NCI-H524 treated with DMSO at 0.1 percent for 48 hours (cell line): ENCODE measurements at regions not wholly inside any gene's neighbourhood (a gene's known extent, or its start where the extent isn't known, plus 50 kb on each side); places are given as distances from the start of the nearest gene placed in this dataset.
"Not testable (repeated sequence)": the region's sequence is repeated elsewhere in the genome, so short reads cannot be mapped to it uniquely, and the experiment has no call there.

ENCODE experiments used
- DNase-seq: peaks from one replicate; lab custom pipeline; 2025; lab: John Stamatoyannopoulos, UW

DNA sequence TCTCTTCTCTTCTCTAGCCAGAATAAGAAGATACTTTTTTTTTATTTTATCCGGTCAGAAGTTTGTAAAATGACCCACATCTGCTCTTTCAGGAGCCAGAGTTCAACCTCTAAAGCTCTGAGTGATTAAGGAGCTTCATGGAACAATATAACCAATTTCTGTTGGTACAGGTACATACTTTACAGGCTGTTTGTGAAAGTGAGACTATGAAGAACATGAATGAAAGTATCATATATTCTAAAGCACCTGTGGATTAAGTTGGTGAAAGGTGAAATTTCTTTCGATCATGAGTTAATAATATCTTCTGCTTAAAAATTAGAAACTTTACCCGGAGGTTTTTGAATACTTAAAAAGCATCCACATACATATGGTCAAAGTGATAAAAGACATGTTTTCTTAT is 65.2 kb downstream of the DMRT2 start:
- DNase-seq: no peak

DNA sequence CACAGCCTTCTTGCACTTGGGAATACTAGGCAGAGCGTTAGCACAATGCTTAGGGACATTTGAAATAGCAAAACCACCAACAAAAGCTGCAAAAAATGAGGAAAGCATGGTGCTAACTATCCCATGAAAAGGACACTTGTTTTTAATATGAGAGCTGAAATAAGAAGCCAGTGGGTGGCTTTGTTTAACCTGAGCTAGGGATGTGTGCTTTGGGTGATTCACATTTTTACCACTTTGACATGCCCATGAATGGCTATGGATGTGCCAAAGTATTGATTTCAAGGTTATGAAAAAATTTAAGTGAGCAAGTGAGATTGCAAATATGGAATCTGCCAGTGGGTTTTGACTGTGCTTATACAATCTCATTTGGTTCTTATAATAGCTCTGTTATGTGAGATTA is 67.3 kb downstream of the DMRT2 start:
- DNase-seq: no peak

DNA sequence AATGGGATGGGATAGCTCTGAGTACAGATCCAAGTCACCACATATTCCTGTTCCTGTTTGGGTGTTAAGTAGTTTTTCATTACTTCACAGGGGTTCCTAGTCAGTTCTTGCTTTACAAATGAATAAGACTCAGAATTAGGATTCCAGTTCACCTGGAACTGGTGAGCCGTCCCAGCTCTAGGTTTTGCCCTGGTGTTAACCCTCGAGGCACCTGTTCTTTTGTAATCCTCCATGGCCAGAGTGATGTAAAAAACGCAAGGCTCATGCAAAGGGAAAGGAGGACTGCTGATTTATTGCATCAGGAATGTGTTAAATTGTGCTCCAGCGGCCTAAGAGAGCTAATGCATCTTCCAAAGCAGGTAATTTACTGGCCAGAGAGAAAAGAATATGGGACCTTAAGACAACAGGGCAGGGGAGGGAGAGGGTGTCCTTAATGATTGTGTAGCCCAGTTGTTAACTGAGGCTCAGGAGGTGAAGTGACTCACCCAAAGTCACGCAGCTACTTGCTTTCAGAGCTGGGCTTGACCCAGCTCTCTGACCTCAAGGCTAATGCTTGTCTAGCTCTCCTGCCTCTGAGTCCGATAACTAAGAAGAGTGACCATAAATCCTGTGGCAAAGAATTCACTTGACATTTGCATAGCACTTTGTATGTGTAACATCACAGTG is 70.5 kb downstream of the DMRT2 start:
- DNase-seq: no peak

DNA sequence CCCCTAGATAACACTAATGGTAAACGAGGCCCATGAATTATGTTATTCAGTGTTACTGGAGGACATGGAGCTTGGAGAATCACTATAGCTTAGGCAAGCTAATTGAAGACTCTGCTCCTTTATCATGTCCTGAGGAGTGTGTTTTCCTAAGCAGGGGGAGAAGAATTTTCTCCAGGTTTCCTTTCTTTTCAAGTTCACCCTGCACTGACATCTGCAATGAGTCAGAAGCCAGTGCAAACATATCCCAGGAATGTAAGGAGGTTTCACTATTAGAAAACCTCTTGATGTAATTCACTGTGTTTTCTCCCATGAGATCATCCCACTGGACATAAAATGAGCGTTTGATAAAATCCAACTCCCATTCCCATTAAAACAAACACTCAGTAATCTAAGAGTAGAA is 75.6 kb downstream of the DMRT2 start:
- DNase-seq: no peak

DNA sequence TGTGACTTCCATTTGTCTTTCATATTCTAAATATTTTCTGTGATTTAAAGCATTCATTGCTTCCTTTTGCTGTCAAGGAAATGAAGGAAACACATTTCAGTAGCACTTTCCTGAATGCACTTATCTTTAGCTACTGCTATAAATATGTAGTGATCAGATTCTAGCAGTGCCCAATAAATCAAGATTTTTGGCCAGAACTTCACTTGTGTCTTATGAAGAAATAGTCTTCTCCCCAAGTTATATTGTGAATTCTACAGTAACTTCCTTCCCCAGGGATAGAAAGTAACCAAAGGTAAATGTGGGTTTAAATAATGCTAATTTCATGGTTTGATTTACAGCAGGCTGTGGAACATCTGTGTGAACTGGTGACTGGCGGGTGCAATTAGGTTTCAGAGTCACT is 77.9 kb downstream of the DMRT2 start:
- DNase-seq: no peak

DNA sequence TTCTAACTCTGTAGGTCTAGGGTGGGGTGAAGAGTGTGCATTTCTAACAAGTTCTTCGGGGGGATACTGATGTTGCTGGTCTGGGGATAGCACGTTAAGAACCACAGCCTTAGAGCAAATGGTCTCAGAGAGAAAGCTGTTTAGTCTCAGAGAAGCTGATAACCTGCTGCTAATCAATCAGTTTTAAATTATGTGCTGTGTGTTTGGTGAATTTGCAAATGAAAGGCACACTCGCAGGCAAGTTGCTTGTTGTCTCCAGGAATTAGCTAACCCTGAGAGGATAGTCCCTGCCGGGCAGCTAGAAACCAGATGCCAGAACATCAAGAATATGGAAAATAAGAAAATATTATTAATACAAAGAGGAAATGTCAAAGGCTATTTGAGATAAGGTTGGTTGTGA is 79.2 kb downstream of the DMRT2 start:
- DNase-seq: no peak

DNA sequence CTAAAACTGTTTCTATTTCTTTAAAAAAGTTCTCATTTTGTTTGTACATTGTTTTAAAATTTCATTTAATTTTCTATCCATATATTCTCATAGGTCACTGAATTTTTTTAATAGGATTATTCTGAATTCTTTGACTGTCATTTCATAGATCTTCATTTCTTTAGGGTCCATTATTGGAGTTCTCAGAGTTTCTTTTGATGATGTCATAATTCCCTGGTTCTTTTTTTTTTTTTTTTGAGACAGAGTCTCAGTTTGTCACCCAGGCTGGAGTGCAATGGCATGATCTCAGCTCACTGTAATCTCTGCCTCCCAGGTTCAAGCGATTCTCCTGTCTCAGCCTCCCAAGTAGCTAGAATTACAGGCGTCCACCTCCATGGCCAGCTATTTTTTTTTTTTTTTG is 89.9 kb downstream of the DMRT2 start:
- DNase-seq: no peak

DNA sequence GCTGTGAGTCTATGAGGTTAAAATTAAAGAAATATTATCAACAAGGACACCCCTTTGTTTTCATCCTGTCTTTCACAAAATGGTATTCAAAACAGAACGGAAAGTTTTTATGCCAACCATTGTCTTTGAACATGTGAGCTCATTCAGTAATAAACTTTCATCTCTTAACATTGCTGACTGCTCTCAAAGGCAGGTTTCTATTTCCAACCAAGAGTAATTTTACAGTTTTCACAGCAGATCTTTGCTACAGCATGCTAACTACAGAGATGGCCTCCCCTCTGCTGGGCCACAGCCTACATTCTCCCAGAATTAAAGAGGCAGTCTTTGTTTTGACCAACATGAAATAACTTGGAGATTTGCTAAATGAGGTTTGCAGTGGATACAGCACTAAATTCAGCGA is 101.5 kb downstream of the DMRT2 start:
- no peak for DNase-seq

DNA sequence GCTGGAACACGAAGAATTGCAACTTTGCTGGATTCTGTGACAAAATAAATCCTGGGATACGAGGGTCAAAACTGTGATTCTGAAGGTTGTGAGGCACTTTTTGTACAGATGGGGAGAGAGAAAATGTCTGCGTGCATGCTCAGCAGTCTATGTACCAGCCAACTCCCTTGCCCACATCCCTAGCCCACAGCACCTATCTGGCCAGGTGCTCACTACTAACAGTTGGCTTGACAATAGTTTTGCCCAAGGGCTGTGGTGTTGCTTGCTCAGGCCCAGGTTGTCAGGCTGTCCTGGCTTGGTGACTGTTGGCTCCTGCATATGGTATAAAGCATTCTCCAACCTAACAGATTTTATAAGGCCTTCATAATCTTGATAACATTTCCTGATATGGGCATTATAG is 102.0 kb downstream of the DMRT2 start:
- DNase-seq: no peak

DNA sequence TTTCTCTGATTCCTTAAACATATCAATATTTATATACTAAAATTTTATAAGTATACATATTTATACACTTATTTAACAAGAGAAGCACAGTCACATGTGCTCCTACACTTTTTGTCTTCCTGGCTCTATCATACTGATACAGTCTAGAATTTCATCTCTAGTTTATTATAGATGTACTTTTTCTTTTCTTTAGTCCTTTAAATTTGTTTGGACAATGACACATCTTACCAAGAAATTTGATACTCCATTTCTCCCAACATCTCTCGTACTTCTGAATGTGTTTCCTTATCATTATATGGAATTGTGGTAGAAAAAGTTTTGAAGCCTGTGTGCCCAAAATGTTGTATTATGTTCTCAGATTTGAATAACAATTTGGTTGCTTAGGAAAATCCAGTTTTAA is 104.6 kb downstream of the DMRT2 start:
- no peak for DNase-seq

DNA sequence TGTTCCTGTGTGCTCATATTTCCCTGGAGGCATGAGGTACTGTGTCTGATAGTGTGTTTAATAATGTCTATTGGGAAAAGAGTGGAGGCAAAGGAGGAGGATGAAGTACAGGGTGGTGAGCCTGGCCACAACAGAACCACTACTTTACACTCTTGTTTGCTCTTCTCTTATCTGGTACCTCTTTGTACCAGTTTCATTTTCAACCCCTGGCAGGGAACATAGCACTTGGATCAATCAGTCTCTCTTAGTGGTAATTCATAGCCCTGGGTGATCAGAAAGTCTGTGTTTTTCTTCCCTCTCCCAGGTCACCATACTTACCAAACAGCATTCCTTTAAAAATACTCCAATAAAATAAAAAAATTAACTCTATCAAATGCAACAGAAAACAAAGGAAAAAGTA is 105.4 kb downstream of the DMRT2 start:
- DNase-seq: no peak

DNA sequence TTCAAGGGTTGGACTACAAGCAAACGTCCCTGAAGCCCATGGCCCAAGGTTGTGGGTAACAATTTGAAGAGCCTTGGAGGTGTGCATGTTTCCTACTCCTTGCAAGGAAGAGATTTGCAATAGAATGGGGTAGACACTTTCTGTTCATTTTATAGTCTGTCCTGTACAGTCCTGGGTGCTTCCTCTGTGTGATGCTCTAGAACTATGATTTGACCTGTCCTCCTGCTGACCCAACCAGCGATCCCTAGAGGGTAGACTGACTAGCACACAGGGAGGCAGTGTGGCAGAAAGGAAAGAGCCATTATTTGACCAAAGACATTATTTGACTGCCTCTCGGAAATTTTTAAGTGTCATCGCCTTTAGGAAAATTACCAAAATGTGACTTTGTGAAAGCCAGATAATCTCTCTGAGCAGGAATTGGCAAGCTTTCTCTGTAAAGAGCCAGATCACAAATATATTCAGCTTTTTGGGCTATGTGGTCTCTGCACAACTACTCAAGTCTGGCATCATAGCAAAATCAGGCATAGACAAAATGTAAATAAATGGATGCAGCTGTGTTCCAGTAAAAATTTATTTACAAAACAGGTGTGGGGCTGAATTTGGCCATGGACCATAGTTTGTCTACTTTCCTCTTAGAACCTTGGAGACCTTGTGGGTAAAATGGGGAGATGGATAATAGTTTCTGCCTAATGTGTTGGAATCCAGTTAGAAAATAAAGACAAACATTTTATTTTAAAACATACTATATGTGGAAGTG is 106.8 kb downstream of the DMRT2 start:
- DNase-seq: no peak

DNA sequence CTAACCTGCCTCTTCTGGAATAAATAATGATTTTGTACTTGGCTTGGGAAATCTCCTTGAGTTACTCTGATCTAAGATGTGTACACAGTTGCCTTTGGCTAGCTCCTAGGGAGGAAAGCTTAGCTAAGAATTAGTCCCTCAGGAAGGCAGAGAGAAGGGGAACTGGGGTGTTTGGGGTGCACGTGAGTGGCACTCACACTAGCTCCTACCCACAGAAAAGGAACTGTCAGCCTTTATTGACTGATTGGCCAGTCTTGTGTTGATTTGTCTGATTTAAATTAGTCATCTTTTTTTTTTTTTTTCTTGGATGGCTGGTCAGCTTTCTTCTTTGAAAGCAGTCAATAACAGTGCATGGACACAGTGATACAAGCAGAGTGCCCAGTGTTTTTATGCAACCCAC is 107.7 kb downstream of the DMRT2 start:
- no peak for DNase-seq

DNA sequence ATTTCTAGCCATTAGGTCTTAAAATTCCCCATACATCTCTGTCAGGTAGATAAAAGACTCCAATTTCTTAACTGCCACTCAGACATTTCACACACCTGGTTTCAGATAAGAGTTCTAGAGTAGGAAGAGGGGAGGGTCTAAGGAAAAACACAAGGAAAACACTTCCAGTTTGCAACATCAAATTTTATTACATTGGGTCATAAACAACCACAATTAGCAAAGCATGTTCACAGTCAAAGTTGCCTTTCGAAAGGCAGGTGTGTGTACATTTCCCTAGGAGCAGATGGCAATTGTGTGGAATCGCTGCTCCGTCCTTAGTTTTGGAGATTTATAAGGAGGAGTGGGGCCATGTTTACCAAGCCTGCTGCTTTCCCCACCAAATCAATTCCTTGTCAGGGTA is 120.8 kb downstream of the DMRT2 start:
- no peak for DNase-seq

DNA sequence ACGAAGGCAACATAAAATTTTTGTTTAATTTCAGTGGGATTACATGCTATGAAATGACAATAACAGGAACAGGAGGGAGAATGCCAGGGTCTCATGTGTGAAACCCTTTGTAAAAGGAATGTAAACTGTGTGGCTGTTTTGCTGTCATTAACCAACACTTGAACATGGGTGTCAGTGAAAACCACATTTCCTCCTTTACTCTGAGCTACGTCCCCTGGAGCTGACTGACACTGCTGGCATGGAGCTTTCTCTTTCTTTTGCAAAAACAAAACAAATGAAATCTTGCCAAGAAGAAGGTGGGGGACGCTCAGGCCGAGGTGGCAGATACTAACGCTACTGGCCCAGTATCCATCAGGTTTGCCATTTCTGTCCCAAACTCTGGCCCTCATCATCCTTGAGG is 121.4 kb downstream of the DMRT2 start:
- no peak for DNase-seq

DNA sequence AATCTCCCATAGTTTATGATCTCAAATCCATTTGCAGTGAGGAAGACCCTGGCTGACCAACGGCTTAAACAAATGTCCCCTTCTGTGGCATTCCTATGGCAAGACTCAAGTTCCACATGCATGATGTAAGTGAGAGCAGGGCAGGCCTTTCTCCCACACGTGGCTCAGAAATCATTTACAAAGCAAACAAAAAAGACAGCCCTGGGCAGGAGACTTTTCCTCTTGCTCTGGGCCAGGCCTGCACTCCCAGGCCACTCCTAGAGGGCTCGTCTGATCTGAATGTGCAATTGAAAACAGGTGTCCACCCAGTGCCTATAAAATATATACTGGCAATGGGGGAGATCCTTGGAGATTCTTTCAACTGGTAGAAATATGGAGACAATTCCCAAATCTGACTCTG is 123.1 kb downstream of the DMRT2 start:
- DNase-seq: no peak

DNA sequence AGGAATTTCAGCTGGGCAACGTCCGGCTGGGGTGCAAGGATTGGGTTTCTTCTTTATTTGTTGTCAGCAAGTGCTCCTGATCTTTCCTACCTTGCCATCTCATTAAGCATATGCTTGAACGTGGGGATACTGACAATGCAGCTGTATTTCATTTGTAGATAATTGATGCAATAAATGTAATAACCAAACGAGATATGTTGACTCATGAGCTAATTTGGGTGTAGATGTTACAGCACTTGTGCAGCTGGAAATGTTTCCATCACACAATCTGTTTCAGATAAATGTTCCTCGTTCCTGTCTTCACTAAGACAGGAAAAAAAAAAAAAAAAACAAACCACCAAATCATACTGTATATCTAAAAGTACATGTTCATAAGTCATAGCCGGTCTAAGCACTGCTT is 123.8 kb downstream of the DMRT2 start:
- no peak for DNase-seq

DNA sequence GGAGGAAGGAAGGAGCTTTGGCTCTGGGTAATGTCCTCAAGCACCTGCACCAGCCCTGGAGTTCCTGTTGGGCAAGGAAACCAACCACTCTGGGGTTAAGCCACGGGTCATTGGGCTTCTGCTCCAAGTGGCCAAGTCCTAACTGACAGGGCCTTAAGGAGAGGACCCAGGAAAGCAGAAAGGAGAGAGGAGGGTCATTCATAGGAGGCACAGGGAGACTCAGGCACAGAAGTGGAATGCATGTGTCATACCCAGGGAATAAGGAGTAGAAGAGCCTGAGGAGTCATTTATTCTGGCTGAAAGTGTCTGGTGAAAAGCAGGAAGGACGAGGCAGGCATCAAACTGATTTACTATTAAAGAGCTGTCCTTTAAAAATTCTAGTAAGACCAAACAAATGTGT is 129.2 kb downstream of the DMRT2 start:
- DNase-seq: no peak

DNA sequence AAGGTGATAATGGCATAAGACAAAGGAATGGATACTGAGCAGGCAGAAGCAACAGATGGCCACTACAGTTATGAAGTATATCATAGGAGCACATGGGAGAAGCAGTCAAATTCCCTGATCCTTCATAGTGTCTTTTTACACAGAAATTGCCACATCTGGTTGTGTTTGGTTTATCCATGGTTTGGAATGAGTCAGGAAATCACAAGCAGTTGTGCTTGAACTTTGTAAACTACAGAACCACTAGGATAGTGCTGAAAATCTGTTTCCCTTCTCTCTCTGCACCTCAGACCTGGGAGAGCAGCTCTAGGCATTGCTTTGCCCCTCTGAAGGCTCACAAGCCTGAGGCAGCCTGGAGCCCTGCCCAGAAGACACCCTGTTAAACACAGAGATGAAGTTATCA is 134.0 kb downstream of the DMRT2 start:
- DNase-seq: no peak

DNA sequence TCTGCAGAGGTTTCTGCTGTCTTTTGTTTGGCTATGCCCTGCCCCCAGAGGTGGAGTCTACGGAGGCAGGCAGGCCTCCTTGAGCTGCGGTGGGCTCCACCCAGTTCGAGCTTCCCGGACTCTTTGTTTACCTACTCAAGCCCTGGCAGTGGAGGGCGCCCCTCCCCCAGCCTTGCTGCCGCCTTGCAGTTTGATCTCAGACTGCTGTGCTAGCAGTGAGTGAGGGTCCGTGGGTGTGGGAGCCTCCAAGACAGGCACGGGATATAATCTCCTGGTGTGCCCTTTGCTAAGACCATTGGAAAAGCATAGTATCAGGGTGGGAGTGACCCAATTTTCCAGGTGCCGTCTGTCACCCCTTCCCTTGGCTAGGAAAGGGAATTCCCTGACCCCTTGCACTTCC is 137.0 kb downstream of the DMRT2 start:
- not testable (repeated sequence) for DNase-seq

DNA sequence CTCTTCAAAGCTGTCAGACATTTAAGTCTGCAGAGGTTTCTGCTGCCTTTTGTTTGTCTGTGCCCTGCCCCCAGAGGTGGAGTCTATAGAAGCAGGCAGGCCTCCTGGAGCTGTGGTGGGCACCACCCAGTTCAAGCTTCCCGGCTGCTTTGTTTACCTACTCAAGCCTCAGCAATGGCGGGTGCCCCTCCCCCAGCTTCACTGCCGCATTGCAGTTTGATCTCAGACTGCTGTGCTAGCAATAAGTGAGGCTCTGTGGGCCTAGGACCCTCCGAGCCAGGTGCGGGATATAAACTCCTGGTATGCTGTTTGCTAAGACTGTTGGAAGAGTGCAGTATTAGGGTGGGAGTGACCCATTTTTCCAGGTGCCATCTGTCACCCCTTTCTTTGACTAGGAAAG is 145.5 kb downstream of the DMRT2 start:
- not testable (repeated sequence) for DNase-seq

DNA sequence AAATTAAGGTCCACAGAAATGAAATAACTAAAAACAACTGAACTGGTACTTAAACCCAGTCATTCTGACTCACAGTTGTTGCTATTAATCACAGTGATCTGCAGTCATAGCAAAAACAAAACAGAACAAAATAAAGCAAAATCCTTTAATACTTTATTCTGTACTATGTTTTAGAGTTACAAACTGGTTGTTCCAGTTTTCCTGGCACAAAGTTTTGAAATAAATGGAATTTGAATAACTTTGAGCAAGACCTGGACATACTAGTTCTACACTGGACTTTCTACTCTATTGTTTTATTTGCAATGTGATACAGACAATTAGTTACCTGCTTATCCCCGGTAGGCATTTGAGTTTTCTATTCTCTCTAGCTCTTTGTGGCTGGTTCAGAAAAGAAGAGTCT is 147.9 kb downstream of the DMRT2 start:
- DNase-seq: no peak

DNA sequence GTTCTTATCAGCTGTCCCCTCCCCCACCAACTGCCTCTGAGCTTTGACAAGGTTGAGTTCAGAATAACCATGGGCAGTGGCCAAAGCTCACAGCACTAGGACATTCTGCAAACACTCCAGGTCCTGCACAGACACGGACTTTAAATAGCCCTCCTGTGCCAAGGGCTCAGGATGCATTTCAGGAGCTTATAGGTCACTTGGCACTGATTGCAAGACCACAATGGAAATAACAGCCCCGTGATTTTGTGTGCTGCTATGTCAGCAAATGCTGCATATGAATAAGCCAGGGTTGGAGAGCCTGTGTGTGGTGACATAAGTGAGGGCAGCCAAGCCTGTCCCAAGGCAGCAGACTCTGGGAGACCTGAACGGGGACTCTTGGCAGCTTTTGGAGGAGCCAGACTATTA is 150.7 kb downstream of the DMRT2 start:
- DNase-seq: no peak

DNA sequence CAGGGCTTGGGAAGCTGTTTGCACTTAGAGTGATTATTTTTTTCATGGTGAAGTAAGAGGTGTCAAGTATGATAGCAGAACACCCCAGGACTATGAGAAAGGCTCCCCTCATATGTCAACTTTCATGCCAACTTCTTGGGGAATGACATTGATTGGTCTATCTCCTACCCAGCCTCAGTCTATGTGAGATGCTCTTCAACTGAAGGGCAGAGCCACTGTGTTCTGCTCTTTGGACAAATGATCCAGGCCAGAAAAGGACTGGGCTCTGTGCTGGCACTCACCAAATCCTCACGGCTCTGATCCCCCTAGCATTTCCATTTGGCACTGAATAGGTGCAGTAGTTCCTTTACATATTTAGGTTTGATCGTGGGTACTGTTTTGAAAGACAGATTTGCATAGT is 151.1 kb downstream of the DMRT2 start:
- DNase-seq: no peak
